C4-2B (cell line): ENCODE measurements at regions not wholly inside any gene's neighbourhood (a gene's known extent, or its start where the extent isn't known, plus 50 kb on each side); places are given as distances from the start of the nearest gene placed in this dataset.

Experiments
- H3K27ac ChIP-seq: fragments of 450-650 bp; 2 replicates; pipeline ENCODE4 v1.5.1; 2017
- ZFX ChIP-seq: fragments of 450-650 bp; IDR thresholded peaks from 2 replicates; pipeline ENCODE4 v1.6.1; 2017
- TF ChIP-seq, protein P1 (sequence below): fragments of 450-650 bp; conservative IDR thresholded peaks from 2 replicates; pipeline ENCODE4 v1.5.1; 2017; ENCODE audit warnings: mild to moderate bottlenecking

DNA sequence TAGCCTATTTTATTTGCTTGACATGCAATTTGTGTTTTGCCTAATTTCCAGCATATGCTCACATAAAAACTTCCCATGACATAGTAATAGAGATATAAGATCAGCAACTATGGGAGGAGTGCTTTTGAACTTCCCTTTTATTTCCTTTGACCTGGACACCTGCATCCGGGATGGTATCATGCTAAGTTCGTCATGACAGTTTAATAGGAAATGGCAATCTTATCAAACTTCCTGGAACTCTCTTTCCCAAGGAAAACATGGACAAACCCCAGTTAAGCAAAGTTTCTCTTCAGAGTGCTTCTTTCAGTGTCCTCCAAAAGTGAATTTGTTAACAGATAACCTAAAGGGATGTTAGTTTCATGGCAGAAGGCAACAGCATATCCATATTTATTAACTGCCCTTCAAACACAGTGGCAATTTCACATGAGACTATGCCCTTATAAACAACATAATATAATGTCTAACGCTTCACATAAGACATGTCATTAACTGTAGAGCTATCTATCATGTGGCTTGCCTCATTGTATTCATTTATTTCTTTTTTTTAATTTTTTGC, 474.7 kb upstream of the SEMA3A start:
- no peak overlapping the region for H3K27ac ChIP-seq
- no peak for TF ChIP-seq ZFX
- TF ChIP-seq, protein P1, sequence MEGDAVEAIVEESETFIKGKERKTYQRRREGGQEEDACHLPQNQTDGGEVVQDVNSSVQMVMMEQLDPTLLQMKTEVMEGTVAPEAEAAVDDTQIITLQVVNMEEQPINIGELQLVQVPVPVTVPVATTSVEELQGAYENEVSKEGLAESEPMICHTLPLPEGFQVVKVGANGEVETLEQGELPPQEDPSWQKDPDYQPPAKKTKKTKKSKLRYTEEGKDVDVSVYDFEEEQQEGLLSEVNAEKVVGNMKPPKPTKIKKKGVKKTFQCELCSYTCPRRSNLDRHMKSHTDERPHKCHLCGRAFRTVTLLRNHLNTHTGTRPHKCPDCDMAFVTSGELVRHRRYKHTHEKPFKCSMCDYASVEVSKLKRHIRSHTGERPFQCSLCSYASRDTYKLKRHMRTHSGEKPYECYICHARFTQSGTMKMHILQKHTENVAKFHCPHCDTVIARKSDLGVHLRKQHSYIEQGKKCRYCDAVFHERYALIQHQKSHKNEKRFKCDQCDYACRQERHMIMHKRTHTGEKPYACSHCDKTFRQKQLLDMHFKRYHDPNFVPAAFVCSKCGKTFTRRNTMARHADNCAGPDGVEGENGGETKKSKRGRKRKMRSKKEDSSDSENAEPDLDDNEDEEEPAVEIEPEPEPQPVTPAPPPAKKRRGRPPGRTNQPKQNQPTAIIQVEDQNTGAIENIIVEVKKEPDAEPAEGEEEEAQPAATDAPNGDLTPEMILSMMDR: no peak

GRCh38 chr7:84668116-84668515, 473.5 kb upstream of the SEMA3A start:
- TF ChIP-seq ZFX: no peak
- TF ChIP-seq, protein P1: no peak
- no peak overlapping the region for H3K27ac ChIP-seq

DNA sequence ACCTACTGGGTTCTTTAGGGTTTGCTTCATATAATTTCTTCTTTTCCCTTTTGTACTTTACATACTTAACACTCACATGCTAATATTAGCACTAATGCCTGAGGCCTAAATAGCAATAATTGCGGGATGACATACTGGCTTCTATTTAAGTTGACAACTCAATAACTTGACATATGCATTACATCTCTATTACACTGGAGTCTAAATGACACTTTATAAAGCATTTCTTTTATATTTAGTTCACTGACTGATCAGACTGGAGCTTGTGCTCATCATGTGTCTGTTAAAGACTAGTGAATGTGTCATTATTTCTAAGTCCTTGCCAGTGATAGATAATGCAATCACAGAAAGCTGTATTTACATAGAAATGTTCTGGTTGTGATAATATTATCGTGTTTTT, 472.1 kb upstream of the SEMA3A start:
- no peak overlapping the region for H3K27ac ChIP-seq
- TF ChIP-seq, protein P1: no peak
- TF ChIP-seq ZFX: no peak

DNA sequence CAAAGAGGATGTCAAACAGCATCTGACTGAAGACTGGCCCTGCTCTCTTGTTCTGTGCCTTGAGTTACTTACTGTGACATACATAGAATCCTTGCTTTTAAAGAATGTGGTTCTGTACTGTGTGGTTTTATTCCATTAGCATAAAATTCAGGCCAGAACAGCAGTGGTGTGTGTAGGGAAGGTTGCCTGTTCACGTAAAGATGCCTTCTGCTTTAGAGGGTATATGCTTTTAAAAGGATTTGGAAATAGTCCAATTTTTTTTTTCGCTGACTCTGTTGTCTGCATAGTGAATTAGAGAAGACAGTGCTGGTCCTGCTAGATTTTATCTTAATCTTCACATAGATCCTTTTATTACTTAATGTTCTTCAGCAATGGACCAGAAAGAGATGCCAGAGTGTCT, 470.8 kb upstream of the SEMA3A start:
- H3K27ac ChIP-seq: no peak overlapping the region
- TF ChIP-seq, protein P1: no peak
- no peak for TF ChIP-seq ZFX

- no peak overlapping the region for H3K27ac ChIP-seq
- no peak for TF ChIP-seq ZFX
- TF ChIP-seq, protein P1: no peak
Measured at GRCh38 chr7:84664626-84665025, 470.0 kb upstream of the SEMA3A start.

DNA sequence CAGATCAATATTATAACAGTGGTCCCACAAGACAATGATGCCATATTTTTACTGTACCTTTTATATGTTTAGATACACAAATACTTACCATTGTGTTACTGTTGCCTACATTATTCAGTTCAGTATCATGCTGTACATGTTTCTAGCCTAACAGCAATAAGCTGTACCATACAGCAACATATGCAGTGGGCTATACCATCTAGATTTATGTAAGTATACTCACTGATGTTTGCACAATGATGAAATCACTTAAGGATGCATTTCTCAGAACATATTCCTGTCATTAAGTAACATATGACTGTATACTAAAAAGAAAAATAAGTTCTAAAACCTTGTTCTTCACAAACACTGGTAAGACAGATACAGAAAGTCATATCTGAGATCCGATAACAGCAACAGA, 468.6 kb upstream of the SEMA3A start:
- TF ChIP-seq, protein P1: no peak
- TF ChIP-seq ZFX: no peak
- no peak overlapping the region for H3K27ac ChIP-seq

- TF ChIP-seq, protein P1: no peak
- TF ChIP-seq ZFX: no peak
- H3K27ac ChIP-seq: no peak overlapping the region
Measured at GRCh38 chr7:84658286-84658685, 463.7 kb upstream of the SEMA3A start.
